Kidney (tissue), 13 donors: ENCODE measurements at regions not wholly inside any gene's neighbourhood (a gene's known extent, or its start where the extent isn't known, plus 50 kb on each side); places are given as distances from the start of the nearest gene placed in this dataset.

Source experiments
- DNase-seq, 5 donors: peaks; one replicate each; pipeline ENCODE4 v3.0.0-alpha.2; 2013 to 2020
- FAIRE-seq: peaks from 2 replicates; lab custom pipeline; 2012; peaks lifted over from hg19 to GRCh38; lab: Jason Lieb, UNC
- H3K27ac ChIP-seq, 2 donors: one replicate each; pipeline ENCODE4 v1.7.0; 2013; ENCODE audit warnings: low read depth in 2 of 2, low read length in 2 of 2, inconsistent platforms in 1 of 2
- H3K27me3 ChIP-seq: one replicate; pipeline ENCODE4 v1.7.1; 2013; ENCODE audit warnings: low read length, inconsistent platforms; ENCODE audit not compliant: control insufficient read depth, insufficient read depth
- H3K36me3 ChIP-seq, 3 donors: one replicate each; pipeline versions ENCODE4 v1.7.0 to v1.7.1; 2013; ENCODE audit warnings: low read length in 3 of 3, control low read depth in 1 of 3, inconsistent platforms in 1 of 3; ENCODE audit not compliant: insufficient read depth in 3 of 3, control insufficient read depth in 2 of 3
- H3K4me1 ChIP-seq, 3 donors: one replicate each; pipeline versions ENCODE4 v1.7.0 to v1.7.1; 2013; ENCODE audit warnings: low read length in 3 of 3, inconsistent platforms in 1 of 3, low read depth in 1 of 3; ENCODE audit not compliant: control insufficient read depth in 2 of 3, insufficient read depth in 2 of 3
- H3K4me3 ChIP-seq, 3 donors: one replicate each; pipeline versions ENCODE4 v1.7.0 to v1.8.1; 2013; ENCODE audit warnings: low read length in 3 of 3, control low read depth in 1 of 3, inconsistent platforms in 1 of 3
- H3K9ac ChIP-seq, 3 donors: one replicate each; pipeline versions ENCODE4 v1.7.0 to v1.7.1; 2013; ENCODE audit warnings: low read length in 3 of 3, control low read depth in 1 of 3, inconsistent platforms in 1 of 3
- H3K9me3 ChIP-seq, 3 donors: one replicate each; pipeline versions ENCODE4 v1.7.0 to v1.7.1; 2013; ENCODE audit warnings: low read length in 3 of 3, control low read depth in 1 of 3, inconsistent platforms in 1 of 3; ENCODE audit not compliant: control insufficient read depth in 2 of 3, insufficient read depth in 1 of 3
- intact Hi-C: fragments of 100-400 bp; cut with DNase I; formaldehyde crosslinking; loops from one replicate; pipeline ENCODE4 v1.11.1; 2022
- TF ChIP-seq, protein P1 (sequence below): IDR thresholded peaks from 3 replicates; pipeline ENCODE4 v1.5.1; 2012; ENCODE audit warnings: mild to moderate bottlenecking, moderate library complexity, borderline replicate concordance; ENCODE audit not compliant: insufficient read depth; ENCODE audit errors: extremely low read depth
- donor health status: control.
- donor health status: control.
- donor health status: control.
- donor health status: control.
- donor health status: control.
- donor health status: DM: yes; HTN: yes; CAD: no.
- donor health status: Normal renal cell carcinoma (clear cell type).

DNA sequence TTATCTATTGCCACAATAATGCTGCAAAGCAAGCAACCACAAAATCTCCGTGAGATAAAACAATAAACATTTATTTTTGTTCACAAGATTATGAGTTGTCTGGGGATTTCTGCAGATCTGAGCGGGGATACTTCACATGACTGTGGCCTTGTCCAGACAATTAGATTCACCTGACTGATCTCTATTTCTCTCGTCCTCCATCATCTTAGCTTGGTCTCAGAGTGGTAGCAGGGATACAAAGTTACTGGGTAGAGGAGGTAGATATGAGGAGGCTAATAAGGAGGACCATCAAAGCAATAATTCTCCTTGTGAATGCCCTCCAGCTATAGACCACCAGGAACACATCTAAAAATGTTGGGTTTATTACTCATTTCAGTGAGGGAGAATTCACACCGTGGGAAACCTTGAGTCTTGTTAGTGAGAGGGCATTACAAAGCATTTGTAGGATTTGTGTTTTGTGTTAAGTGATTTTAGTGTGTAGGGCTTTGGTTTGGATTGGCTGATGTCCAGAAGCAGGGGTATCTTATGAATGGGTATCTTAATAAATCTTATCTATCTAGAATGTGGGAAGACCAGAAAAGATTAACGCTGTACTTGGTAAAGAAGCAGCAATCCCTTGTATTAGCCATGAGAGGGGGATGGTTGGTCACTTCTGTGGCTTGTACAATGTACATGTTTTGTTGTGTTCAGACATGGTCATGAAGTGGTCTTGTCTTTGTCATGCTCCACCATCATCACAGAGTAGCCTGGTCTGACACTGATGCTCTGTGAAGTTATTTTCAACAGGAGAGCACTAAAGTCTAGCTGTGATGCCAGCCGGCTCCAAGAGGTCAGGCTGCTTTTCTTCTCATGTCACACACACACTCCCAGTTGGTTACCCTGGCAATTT lies 287.6 kb upstream of the STT3B start:
- Histone ChIP-seq H3K4me3 (no peak overlapping the region), H3K27ac (no peak overlapping the region), H3K4me1 (no peaks in the 10 kb centered on the region), H3K27me3 (no peaks in the 10 kb centered on the region), H3K9ac (no peak overlapping the region), H3K36me3 (no peaks in the 10 kb centered on the region), H3K9me3 (no peaks in the 10 kb centered on the region)
- FAIRE-seq (no peak), DNase-seq (no peak)
- TF ChIP-seq, protein P1, sequence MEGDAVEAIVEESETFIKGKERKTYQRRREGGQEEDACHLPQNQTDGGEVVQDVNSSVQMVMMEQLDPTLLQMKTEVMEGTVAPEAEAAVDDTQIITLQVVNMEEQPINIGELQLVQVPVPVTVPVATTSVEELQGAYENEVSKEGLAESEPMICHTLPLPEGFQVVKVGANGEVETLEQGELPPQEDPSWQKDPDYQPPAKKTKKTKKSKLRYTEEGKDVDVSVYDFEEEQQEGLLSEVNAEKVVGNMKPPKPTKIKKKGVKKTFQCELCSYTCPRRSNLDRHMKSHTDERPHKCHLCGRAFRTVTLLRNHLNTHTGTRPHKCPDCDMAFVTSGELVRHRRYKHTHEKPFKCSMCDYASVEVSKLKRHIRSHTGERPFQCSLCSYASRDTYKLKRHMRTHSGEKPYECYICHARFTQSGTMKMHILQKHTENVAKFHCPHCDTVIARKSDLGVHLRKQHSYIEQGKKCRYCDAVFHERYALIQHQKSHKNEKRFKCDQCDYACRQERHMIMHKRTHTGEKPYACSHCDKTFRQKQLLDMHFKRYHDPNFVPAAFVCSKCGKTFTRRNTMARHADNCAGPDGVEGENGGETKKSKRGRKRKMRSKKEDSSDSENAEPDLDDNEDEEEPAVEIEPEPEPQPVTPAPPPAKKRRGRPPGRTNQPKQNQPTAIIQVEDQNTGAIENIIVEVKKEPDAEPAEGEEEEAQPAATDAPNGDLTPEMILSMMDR = no peak
- intact Hi-C loops = no loop called here

DNA sequence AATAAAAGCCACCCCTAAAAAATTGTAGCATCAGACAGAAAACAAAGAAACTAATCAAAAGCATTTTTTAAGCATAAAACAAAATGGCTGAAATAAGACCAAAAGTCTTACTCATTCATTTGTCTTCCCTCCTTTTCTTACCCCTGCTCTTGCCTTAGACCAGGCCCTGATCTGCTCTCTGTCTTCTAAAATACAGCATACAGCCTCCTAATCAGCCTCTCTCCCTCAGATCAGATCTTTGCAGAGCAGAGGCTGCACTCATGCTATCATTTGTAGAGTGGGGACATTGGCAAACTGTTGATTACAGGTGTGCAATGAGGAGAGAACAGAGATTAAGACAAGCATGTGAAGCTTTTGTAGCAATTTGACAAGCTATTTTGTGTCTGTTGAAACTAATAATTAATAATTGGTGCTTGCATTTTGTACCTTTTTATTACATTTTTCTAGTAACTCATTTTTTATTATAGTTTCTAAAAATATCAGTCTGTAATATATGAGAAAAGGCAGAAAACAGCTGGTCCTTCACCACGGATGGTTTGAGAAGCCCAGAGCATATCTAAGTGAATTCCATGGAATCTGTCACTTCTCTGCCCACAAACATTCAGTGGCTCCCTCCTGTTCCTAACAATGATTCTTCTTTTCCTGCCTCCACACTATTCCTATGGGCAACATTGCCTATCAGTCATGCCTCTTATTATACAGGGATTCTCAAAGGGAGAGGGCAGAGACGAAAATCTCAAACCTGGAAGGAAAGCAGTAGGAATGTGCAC lies 286.2 kb upstream of the STT3B start:
- DNase-seq = no peak
- Histone ChIP-seq H3K4me1 (no peaks in the 10 kb centered on the region), H3K9me3 (no peaks in the 10 kb centered on the region), H3K36me3 (no peaks in the 10 kb centered on the region), H3K4me3 (no peak overlapping the region), H3K27ac (no peak overlapping the region), H3K9ac (no peak overlapping the region), H3K27me3 (no peaks in the 10 kb centered on the region)
- TF ChIP-seq, protein P1 = no peak
- no peak for FAIRE-seq
- intact Hi-C loops = no loop called here

DNA sequence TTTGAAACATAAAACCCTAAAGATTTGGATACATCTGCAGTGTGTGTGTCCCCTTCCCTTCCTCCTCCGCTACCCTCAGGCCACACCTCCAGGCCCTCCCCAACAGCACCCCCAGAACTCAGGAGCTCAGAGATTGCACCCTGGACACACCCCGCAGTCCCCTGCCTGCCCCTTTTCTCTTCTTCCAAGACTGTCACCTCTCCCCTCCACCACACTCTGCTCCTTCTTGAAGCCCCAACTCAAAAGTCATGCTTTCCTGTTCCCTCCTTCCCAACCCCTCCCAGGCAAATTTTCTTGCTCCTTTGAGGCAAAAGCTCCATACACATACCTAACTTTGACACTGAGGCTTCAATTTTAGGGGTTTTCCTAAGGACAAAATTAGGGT lies 285.7 kb upstream of the STT3B start:
- Histone ChIP-seq H3K27ac (no peak overlapping the region), H3K4me3 (no peak overlapping the region), H3K36me3 (no peaks in the 10 kb centered on the region), H3K9me3 (no peaks in the 10 kb centered on the region), H3K4me1 (no peaks in the 10 kb centered on the region), H3K9ac (no peak overlapping the region), H3K27me3 (no peaks in the 10 kb centered on the region)
- TF ChIP-seq, protein P1 = no peak
- no peak for DNase-seq
- intact Hi-C loops = no loop called here
- no peak for FAIRE-seq
